ENCODE measurements at regions not wholly inside any gene's neighbourhood (a gene's known extent, or its start where the extent isn't known, plus 50 kb on each side); places are given as distances from the start of the nearest gene placed in this dataset.

GRCh38 chr6:170137911-170138910 is 152.7 kb downstream of the DLL1 start:
- DNase-seq (ENCODE audit: low read depth in 1 of 2, low spot score in 2 of 2) (peak in 1 of 2 experiments; percentile 28), FAIRE-seq (no peak)
- 93% methylated on average over 34 of the region's 40 CpGs; no CpG with 5 or more reads in 1 of the 2 experiments for WGBS, 2 experiments (ENCODE audit: extremely low coverage in 1 of 2, insufficient coverage in 1 of 2, insufficient read length in 1 of 2, insufficient replicate concordance in 2 of 2, low coverage in 1 of 2, low lambda C conversion rate in 2 of 2, missing lambda C conversion rate in 1 of 2)
- Histone ChIP-seq H3K23me2 (ENCODE audit: low read depth, low read length) (no peaks in the 10 kb centered on the region), H3K4me2 (ENCODE audit: insufficient read depth in 1 of 2, low read depth in 2 of 2, low read length in 2 of 2) (no peak overlapping the region), H2BK20ac (ENCODE audit: low read length) (no peak overlapping the region), H2BK15ac (ENCODE audit: low read length) (no peak overlapping the region), H2AK5ac (ENCODE audit: low read depth, low read length) (no peak overlapping the region), H3K23ac (ENCODE audit: insufficient read length) (no peak overlapping the region), H4K20me1 (replicated peaks in 1 of 2; ENCODE audit: control insufficient read depth in 1 of 2, insufficient read depth in 2 of 2, low read length in 2 of 2) (no peaks in the 10 kb centered on the region), H3K4me3 (ENCODE audit: extremely low read depth in 1 of 4, insufficient read depth in 2 of 4, low read depth in 3 of 4, low read length in 4 of 4) (no peak overlapping the region), H2BK120ac (replicated peaks; ENCODE audit: low read depth, low read length) (no peak overlapping the region), H3K18ac (ENCODE audit: extremely low read depth, low read length) (no peak overlapping the region), H3K36me3 (ENCODE audit: control insufficient read depth in 2 of 4, insufficient read depth in 4 of 4, low read length in 3 of 4) (peaks cover 0 to 5% (median 0%) of the 10 kb centered on the region in 4 experiments; a peak in 1 of 8 replicates), H4K8ac (ENCODE audit: extremely low read depth, insufficient read depth, low read length) (no peak overlapping the region), H3K79me1 (ENCODE audit: low read depth, low read length) (no peaks in the 10 kb centered on the region), H3K4me1 (replicated peaks in 1 of 4; ENCODE audit: control insufficient read depth in 3 of 4, insufficient read depth in 4 of 4, low read length in 3 of 4) (no peaks in the 10 kb centered on the region; a peak in 1 of 7 replicates), H2BK5ac (ENCODE audit: low read depth, low read length) (no peak overlapping the region), H3K27ac (ENCODE audit: low read depth, low read length) (no peak overlapping the region), H2BK12ac (ENCODE audit: low read depth, low read length) (no peak overlapping the region), H4K91ac (replicated peaks; ENCODE audit: insufficient read length, low read length) (no peak overlapping the region), H3K27me3 (replicated peaks in 1 of 4; ENCODE audit: control insufficient read depth in 3 of 4, extremely low read depth in 1 of 4, insufficient read depth in 3 of 4, low read length in 3 of 4) (no peaks in the 10 kb centered on the region), H3K14ac (ENCODE audit: insufficient read length) (no peak overlapping the region), H3K56ac (replicated peaks; ENCODE audit: insufficient read length, low read depth, low read length) (no peak overlapping the region), H3K9me3 (ENCODE audit: insufficient read depth in 2 of 2, low read depth in 1 of 2, low read length in 1 of 2) (peaks cover 3 to 43% of the 10 kb centered on the region in 2 experiments; a peak in 2 of 4 replicates), H3K4ac (replicated peaks; ENCODE audit: insufficient read length, low read depth, low read length) (no peak overlapping the region), H3K9ac (replicated peaks in 1 of 4; ENCODE audit: extremely low read depth in 1 of 4, low read depth in 3 of 4, low read length in 3 of 4) (no peak overlapping the region), H4K5ac (ENCODE audit: insufficient read length, low read depth, low read length) (no peak overlapping the region), H3K79me2 (ENCODE audit: control insufficient read depth in 1 of 2, insufficient read depth in 2 of 2, low read length in 2 of 2) (no peaks in the 10 kb centered on the region), H2AFZ (ENCODE audit: low read length) (no peak overlapping the region)
- TF ChIP-seq E2F6 (IDR thresholded peaks at IDR 0.05) (peak; percentile 80; the same call in 1 of the 2 replicates), SIRT6 (IDR thresholded peaks at IDR 0.05; ENCODE audit: low read length) (no peak), EZH2 (IDR thresholded peaks at IDR 0.05; ENCODE audit: low read depth, low read length, severe bottlenecking) (no peak), TEAD4 (IDR thresholded peaks at IDR 0.05; ENCODE audit: low read depth, low read length) (no peak)
- ChIA-PET POLR2A (ENCODE audit: partially characterized antibody) (no interaction called here), CTCF (ENCODE audit: partially characterized antibody) (interaction anchor here (0.9 to 1.0 kb wide), 2 partner anchors 10 to 41 kb away, joined by 3 to 4 read pairs; no protein-coding TSS in a partner anchor)

Data from H1 (cell line).